C4-2B (cell line): ENCODE measurements at regions not wholly inside any gene's neighbourhood (a gene's known extent, or its start where the extent isn't known, plus 50 kb on each side); places are given as distances from the start of the nearest gene placed in this dataset.

ENCODE experiments used
- CTCF ChIP-seq: fragments of 450-650 bp; conservative IDR thresholded peaks from 2 replicates; pipeline ENCODE4 v1.5.1; 2017; ENCODE audit warnings: mild to moderate bottlenecking
- ZFX ChIP-seq: fragments of 450-650 bp; IDR thresholded peaks from 2 replicates; pipeline ENCODE4 v1.6.1; 2017

GRCh38 chr3:87788516-87788915, 270.3 kb downstream of the CGGBP1 start:
- TF ChIP-seq CTCF: no peak
- no peak for TF ChIP-seq ZFX
